GM23248 (cell line): ENCODE measurements at regions not wholly inside any gene's neighbourhood (a gene's known extent, or its start where the extent isn't known, plus 50 kb on each side); places are given as distances from the start of the nearest gene placed in this dataset.

Experiments used
- DNase-seq: peaks from one replicate; pipeline ENCODE4 v3.0.0-alpha.2; 2015
- H2AFZ ChIP-seq: fragments of 200-600 bp; sonication (generic); 2 replicates; pipeline ENCODE4 v1.6.1; 2016; ENCODE audit warnings: antibody characterized with exemption
- H3F3A ChIP-seq: fragments of 200-600 bp; sonication (generic); 2 replicates; pipeline ENCODE4 v1.6.1; 2016; ENCODE audit warnings: mild to moderate bottlenecking, antibody characterized with exemption, mixed run types; ENCODE audit not compliant: insufficient read depth
- H3K27ac ChIP-seq: fragments of 200-600 bp; sonication (generic); 2 replicates; pipeline ENCODE4 v1.5.1; 2016; ENCODE audit warnings: mild to moderate bottlenecking
- H3K27me3 ChIP-seq: fragments of 200-600 bp; sonication (generic); replicated peaks from 2 replicates; pipeline ENCODE4 v1.6.1; 2016; ENCODE audit warnings: mild to moderate bottlenecking; ENCODE audit not compliant: insufficient read depth
- H3K36me3 ChIP-seq: fragments of 200-600 bp; sonication (generic); 2 replicates; pipeline ENCODE4 v1.6.1; 2016; ENCODE audit warnings: low read depth, mild to moderate bottlenecking
- H3K4me1 ChIP-seq: fragments of 200-600 bp; sonication (generic); 2 replicates; pipeline ENCODE4 v1.6.1; 2016; ENCODE audit warnings: mild to moderate bottlenecking; ENCODE audit not compliant: insufficient read depth
- H3K4me2 ChIP-seq: fragments of 200-600 bp; sonication (generic); one replicate; pipeline ENCODE4 v1.6.1; 2016; ENCODE audit warnings: mild to moderate bottlenecking; ENCODE audit not compliant: unreplicated experiment
- H3K4me3 ChIP-seq: fragments of 200-600 bp; sonication (generic); 2 replicates; pipeline ENCODE4 v1.5.1; 2016; ENCODE audit warnings: mild to moderate bottlenecking
- H3K79me2 ChIP-seq: fragments of 200-600 bp; sonication (generic); 2 replicates; pipeline ENCODE4 v1.6.1; 2016; ENCODE audit warnings: mild to moderate bottlenecking; ENCODE audit not compliant: insufficient read depth
- H3K9ac ChIP-seq: fragments of 200-600 bp; sonication (generic); 2 replicates; pipeline ENCODE4 v1.6.1; 2016; ENCODE audit warnings: mild to moderate bottlenecking
- H3K9me2 ChIP-seq: fragments of 200-600 bp; sonication (generic); 2 replicates; pipeline ENCODE4 v1.6.1; 2016; ENCODE audit warnings: mixed run types, mild to moderate bottlenecking, moderate library complexity; ENCODE audit not compliant: insufficient read depth
- H3K9me3 ChIP-seq: fragments of 200-600 bp; sonication (generic); one replicate; pipeline ENCODE4 v1.6.1; 2017; ENCODE audit warnings: low read depth
- H4K20me1 ChIP-seq: fragments of 200-600 bp; sonication (generic); 2 replicates; pipeline ENCODE4 v1.6.0; 2016; ENCODE audit not compliant: insufficient read depth
- EZH2 ChIP-seq: fragments of 200-600 bp; sonication (generic); IDR thresholded peaks from 2 replicates; pipeline ENCODE4 v1.6.1; 2018; ENCODE audit warnings: antibody characterized with exemption, mild to moderate bottlenecking; ENCODE audit not compliant: insufficient read depth, poor library complexity, severe bottlenecking
- EZH2phosphoT487 ChIP-seq: fragments of 200-600 bp; sonication (generic); IDR thresholded peaks from 2 replicates; pipeline ENCODE4 v1.6.1; 2018; ENCODE audit warnings: antibody characterized with exemption, moderate library complexity, mild to moderate bottlenecking, low read depth; ENCODE audit not compliant: insufficient read depth
- WGBS, 2 experiments: methylation state at CpG; one replicate each; pipeline ENCODE4 v1.1.6; 2015 to 2017; ENCODE audit warnings: low lambda C conversion rate in 2 of 2, low coverage in 1 of 2; ENCODE audit errors: missing lambda C conversion rate in 2 of 2; 5-methylcytosine and 5-hydroxymethylcytosine counted together
- in situ Hi-C: fragments of 300-500 bp; cut with MboI; formaldehyde crosslinking; loops from 2 replicates; pipeline ENCODE4 v1.15.0; 2020

DNA sequence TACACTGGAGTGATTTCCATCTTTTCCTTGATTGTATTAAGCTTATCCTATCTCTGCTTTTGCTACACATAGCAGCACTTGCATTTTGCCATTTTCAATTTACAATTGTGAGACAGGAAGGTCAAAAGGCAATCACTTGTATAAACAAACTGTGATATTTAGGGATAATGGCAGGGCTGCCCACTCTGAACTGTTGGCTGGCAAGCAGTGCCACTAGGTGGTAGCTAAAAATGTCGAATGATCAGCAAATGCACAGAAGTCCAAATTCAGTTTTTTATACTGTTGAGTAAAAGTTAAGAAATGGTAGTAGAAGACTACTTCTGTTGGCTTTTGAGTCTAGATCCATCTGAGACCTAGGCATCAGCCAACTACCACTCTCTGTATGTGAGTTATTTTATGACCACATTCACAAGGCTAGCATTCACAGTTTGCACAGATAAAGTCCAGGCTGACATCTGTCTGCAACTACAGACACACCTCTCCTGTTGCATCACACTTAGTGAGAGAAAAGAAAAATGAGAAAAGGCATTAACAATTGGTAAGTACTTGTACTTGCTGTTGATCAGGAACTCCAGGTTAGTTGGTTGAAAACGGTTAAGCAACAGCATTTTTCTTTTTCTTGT is 108.8 kb upstream of the ASTN2 start:
- no peaks in the 10 kb centered on the region for H3K4me1 ChIP-seq
- H3K4me2 ChIP-seq: no peak overlapping the region
- no peaks in the 10 kb centered on the region for H4K20me1 ChIP-seq
- no peaks in the 10 kb centered on the region for H3K36me3 ChIP-seq
- H3K9me3 ChIP-seq: no peaks in the 10 kb centered on the region
- H3K27me3 ChIP-seq: no peaks in the 10 kb centered on the region
- H3F3A ChIP-seq: no peaks in the 10 kb centered on the region
- in situ Hi-C loops: no loop called here
- no peak for DNase-seq
- 20 to 39% methylated on average over 2 of the region's 2 CpGs for WGBS, 2 experiments
- no peak overlapping the region for H3K9ac ChIP-seq
- no peak overlapping the region for H2AFZ ChIP-seq
- no peak for TF ChIP-seq EZH2phosphoT487
- TF ChIP-seq EZH2: no peak
- H3K27ac ChIP-seq: no peak overlapping the region
- no peaks in the 10 kb centered on the region for H3K79me2 ChIP-seq
- H3K9me2 ChIP-seq: no peaks in the 10 kb centered on the region
- H3K4me3 ChIP-seq: no peak overlapping the region

DNA sequence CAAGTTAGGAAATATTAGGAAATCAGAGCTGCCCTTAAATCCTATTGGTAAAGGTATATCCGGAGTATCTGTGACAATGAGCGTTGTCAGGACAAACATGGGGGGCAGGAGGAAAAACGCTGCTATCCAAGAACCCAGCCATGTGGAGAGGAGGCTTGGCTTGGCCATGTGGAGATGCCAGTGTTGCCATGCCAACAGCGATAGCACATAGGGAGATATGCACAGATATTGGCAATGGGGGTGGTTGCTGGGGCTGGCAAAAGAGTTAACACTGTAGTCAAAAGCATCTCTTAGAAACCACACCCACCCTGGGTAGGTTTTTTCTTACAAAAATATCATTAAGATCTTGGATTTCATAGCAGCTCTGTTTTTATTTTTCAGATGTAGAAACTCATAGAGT is 106.4 kb upstream of the ASTN2 start:
- Histone ChIP-seq H3K79me2 (no peaks in the 10 kb centered on the region), H3K4me1 (no peaks in the 10 kb centered on the region), H3K9me2 (no peaks in the 10 kb centered on the region), H2AFZ (no peak overlapping the region), H3K4me2 (no peak overlapping the region), H3K9me3 (no peaks in the 10 kb centered on the region), H3F3A (no peaks in the 10 kb centered on the region), H3K27me3 (no peaks in the 10 kb centered on the region), H3K36me3 (no peaks in the 10 kb centered on the region), H3K9ac (no peak overlapping the region), H4K20me1 (no peaks in the 10 kb centered on the region), H3K27ac (no peak overlapping the region), H3K4me3 (no peak overlapping the region)
- in situ Hi-C loops: no loop called here
- WGBS, 2 experiments: 37 to 46% methylated on average over 4 of the region's 4 CpGs
- TF ChIP-seq EZH2: no peak
- TF ChIP-seq EZH2phosphoT487: no peak
- DNase-seq: no peak

DNA sequence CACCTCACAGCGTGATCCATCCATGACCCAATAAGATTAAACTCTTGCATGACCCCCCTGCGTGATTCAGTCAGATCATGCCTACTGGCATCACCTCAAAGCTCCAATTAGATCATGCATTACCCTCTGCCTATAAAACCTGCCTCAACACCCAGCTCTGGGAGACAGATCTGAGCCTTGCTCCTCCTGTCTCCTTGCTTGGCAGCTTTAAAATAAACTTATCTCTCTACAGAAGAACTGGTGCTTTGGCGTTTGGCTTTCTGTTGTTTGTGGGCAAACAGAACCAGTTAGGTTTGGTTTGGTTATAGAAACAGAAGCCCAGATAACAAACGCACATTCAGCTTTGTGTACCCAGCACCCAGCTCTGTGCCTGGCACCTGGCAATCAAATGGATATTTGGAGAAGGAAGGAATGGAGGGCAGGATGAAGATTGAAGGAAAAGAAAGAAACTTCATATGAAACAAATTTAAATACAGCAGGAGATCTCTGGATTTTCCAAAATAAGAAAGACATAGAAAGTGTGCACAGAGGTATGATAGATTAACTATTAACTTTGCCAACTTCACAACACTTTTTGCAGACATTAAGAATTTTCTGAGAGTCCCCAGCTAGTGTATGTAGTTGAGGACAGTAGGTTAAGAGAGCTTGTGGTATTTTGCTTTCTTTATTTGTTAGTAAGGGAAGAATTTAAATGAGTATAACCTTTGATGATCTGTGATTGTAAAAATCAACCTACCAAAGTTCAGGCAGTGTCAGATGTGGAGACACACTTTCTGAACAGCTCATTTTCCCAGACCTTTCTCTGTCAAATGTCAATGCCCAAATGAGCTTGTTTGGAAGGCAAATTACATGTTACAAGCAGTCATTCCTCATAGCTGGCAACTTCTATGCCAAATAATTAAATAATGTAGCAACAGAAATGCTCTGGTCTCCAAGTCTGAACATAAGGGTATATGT is 102.1 kb upstream of the ASTN2 start:
- no peaks in the 10 kb centered on the region for H3K4me1 ChIP-seq
- DNase-seq: no peak
- H3K4me2 ChIP-seq: no peak overlapping the region
- H2AFZ ChIP-seq: no peak overlapping the region
- WGBS, 2 experiments: 22 to 39% methylated on average over 4 of the region's 4 CpGs
- H3K79me2 ChIP-seq: no peaks in the 10 kb centered on the region
- no peak for TF ChIP-seq EZH2phosphoT487
- TF ChIP-seq EZH2: no peak
- H3K4me3 ChIP-seq: no peak overlapping the region
- no peaks in the 10 kb centered on the region for H3K27me3 ChIP-seq
- no peaks in the 10 kb centered on the region for H4K20me1 ChIP-seq
- H3K27ac ChIP-seq: no peak overlapping the region
- no peaks in the 10 kb centered on the region for H3K9me2 ChIP-seq
- no peaks in the 10 kb centered on the region for H3K9me3 ChIP-seq
- in situ Hi-C loops: no loop called here
- no peaks in the 10 kb centered on the region for H3K36me3 ChIP-seq
- no peak overlapping the region for H3K9ac ChIP-seq
- H3F3A ChIP-seq: no peaks in the 10 kb centered on the region

DNA sequence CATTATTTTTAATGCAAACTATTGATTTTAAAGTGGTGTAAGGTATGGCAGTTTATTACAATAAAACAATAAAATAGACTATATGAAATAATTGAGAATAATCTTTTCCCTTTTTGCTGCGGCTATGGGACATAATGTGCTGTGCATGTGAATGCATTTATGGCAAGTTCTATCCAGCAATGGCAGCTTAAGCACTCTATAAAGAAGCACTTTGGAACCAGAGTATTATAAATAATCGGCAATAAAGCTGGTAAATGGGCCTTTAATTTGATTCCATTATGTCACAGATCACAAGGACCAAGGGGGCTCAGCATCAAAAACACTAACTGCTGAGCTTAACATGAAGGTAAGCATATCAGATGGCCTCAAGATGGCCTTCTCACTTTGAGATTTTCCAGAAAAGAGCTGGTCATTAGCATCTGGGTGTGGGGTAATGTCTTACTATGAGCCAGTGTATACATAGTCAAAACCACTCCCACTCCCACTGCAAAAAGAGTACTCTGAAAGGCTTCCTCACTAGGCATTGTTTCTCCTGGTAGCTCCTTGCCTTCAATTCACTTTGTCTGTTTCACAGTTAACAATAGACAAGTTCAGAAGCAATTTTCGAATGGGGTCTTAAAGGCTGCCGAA is 97.1 kb upstream of the ASTN2 start:
- Histone ChIP-seq H3K9me3 (no peaks in the 10 kb centered on the region), H3K4me3 (no peak overlapping the region), H3K4me1 (no peaks in the 10 kb centered on the region), H3F3A (no peaks in the 10 kb centered on the region), H3K9ac (no peak overlapping the region), H3K36me3 (no peaks in the 10 kb centered on the region), H3K27me3 (no peaks in the 10 kb centered on the region), H3K79me2 (no peaks in the 10 kb centered on the region), H2AFZ (no peak overlapping the region), H3K9me2 (no peaks in the 10 kb centered on the region), H3K4me2 (no peak overlapping the region), H4K20me1 (no peaks in the 10 kb centered on the region), H3K27ac (no peak overlapping the region)
- in situ Hi-C loops: no loop called here
- DNase-seq: no peak
- 27% methylated on average over 4 of the region's 4 CpGs for WGBS, 2 experiments
- no peak for TF ChIP-seq EZH2phosphoT487
- no peak for TF ChIP-seq EZH2
